ENCODE measurements at regions not wholly inside any gene's neighbourhood (a gene's known extent, or its start where the extent isn't known, plus 50 kb on each side); places are given as distances from the start of the nearest gene placed in this dataset.
A peak's percentile ranks its signal among the peaks of the same experiment; 100 is the strongest.

DNA sequence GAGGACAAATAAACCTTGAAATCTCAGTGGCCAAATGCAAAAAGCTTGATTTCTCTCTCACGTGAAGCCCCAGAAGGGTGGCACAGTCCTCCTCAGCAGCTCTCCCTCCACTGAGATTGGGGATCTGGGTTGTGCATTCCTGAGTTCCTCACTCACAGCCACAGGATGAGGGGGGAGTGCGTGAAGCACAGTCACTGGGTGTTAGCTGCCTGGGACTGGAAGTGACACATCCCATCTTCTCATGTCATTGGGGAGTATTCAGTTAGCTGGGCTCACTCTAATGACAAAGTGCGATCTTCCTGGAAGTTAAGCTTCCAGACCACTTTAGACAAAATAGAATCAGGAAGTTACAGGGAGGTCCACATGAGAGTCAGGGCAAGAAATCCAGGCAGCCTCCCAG, 192.2 kb upstream of the LRFN2 start:
- no peak for ATAC-seq
- Mint-ChIP-seq H3K9me3 (peaks cover 0 to 2% (median 0%) of the 10 kb centered on the region in 9 donors), H3K27ac (no peak overlapping the region), H3K4me3 (no peak overlapping the region), H3K36me3 (no peaks in the 10 kb centered on the region), H3K27me3 (peaks cover 2 to 20% (median 10%) of the 10 kb centered on the region in 5 donors), H3K4me1 (no peaks in the 10 kb centered on the region)
- POLR2A ChIA-PET, result no interaction called here
- DNase-seq, result no peak

GRCh38 chr6:40778918-40779317, 191.8 kb upstream of the LRFN2 start:
- Mint-ChIP-seq H3K27me3 (peaks cover 2 to 21% (median 10%) of the 10 kb centered on the region in 5 donors), H3K4me1 (no peaks in the 10 kb centered on the region), H3K27ac (no peak overlapping the region), H3K4me3 (no peak overlapping the region), H3K9me3 (peaks cover 0 to 2% (median 0%) of the 10 kb centered on the region in 9 donors), H3K36me3 (no peaks in the 10 kb centered on the region)
- ATAC-seq, result no peak
- no peak for DNase-seq
- POLR2A ChIA-PET, result no interaction called here

- H3K36me3 Mint-ChIP-seq, result no peaks in the 10 kb centered on the region
- POLR2A ChIA-PET, result no interaction called here
- H3K4me1 Mint-ChIP-seq, result no peaks in the 10 kb centered on the region
- H3K27ac Mint-ChIP-seq, result no peak overlapping the region
- no peak overlapping the region for H3K4me3 Mint-ChIP-seq
- ATAC-seq, result no peak
- peaks cover 2 to 19% (median 6%) of the 10 kb centered on the region in 5 donors for H3K27me3 Mint-ChIP-seq
- H3K9me3 Mint-ChIP-seq, result peaks cover 0 to 2% (median 0%) of the 10 kb centered on the region in 9 donors
- DNase-seq, result no peak
These were observed 191.0 kb upstream of the LRFN2 start for GRCh38 chr6:40778196-40778595.

GRCh38 chr6:40774932-40775331, 187.8 kb upstream of the LRFN2 start:
- Mint-ChIP-seq H3K4me1 (no peaks in the 10 kb centered on the region), H3K36me3 (no peaks in the 10 kb centered on the region), H3K9me3 (peaks cover 0 to 13% (median 5%) of the 10 kb centered on the region in 9 donors), H3K27ac (no peak overlapping the region), H3K4me3 (no peak overlapping the region), H3K27me3 (peaks cover 0 to 19% (median 6%) of the 10 kb centered on the region in 5 donors)
- DNase-seq, result no peak
- ATAC-seq, result no peak
- POLR2A ChIA-PET, result no interaction called here

- Mint-ChIP-seq H3K27ac (no peak overlapping the region), H3K9me3 (peaks cover 0 to 13% (median 5%) of the 10 kb centered on the region in 9 donors), H3K4me3 (no peak overlapping the region), H3K4me1 (no peaks in the 10 kb centered on the region), H3K36me3 (no peaks in the 10 kb centered on the region), H3K27me3 (peaks cover 5 to 18% (median 11%) of the 10 kb centered on the region in 5 donors)
- POLR2A ChIA-PET, result no interaction called here
- no peak for ATAC-seq
- no peak for DNase-seq
These were observed 183.6 kb upstream of the LRFN2 start for GRCh38 chr6:40770794-40771193.

DNA sequence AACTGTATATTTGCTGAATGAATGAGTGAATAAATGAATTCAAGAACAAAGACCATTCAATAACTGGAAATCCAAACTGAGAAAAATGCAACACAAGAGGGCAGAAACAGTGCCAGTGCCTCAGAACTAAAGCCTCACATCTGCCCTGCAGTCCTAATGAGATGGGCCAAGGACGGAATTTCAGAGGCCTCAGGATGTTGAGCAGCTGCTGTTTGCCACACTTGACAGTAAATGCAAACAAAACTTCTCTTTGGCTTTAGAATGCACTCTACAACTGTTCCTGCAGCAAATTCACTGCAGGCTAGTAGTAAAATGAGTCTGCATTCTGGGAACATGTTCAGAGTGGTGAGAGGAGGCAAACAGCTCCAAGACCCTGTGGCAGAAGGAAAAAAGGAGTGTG, 177.6 kb upstream of the LRFN2 start:
- Mint-ChIP-seq H3K9me3 (no peaks in the 10 kb centered on the region), H3K36me3 (no peaks in the 10 kb centered on the region), H3K27me3 (peaks cover 2 to 19% (median 5%) of the 10 kb centered on the region in 5 donors), H3K4me1 (peaks cover 0 to 1% (median 0%) of the 10 kb centered on the region in 4 donors), H3K27ac (no peak overlapping the region), H3K4me3 (no peak overlapping the region)
- POLR2A ChIA-PET, result no interaction called here
- no peak for ATAC-seq
- DNase-seq, result no peak

- H3K27ac Mint-ChIP-seq, result no peak overlapping the region
- H3K36me3 Mint-ChIP-seq, result no peaks in the 10 kb centered on the region
- H3K4me3 Mint-ChIP-seq, result no peak overlapping the region
- ATAC-seq (no peak), DNase-seq (no peak)
- peaks cover 0 to 1% (median 0%) of the 10 kb centered on the region in 4 donors for H3K4me1 Mint-ChIP-seq
- POLR2A ChIA-PET, result no interaction called here
- no peaks in the 10 kb centered on the region for H3K9me3 Mint-ChIP-seq
- H3K27me3 Mint-ChIP-seq, result peaks cover 5 to 35% (median 7%) of the 10 kb centered on the region in 5 donors
These were observed 175.8 kb upstream of the LRFN2 start for GRCh38 chr6:40762981-40763380.

- no peaks in the 10 kb centered on the region for H3K9me3 Mint-ChIP-seq
- DNase-seq, result no peak
- H3K4me3 Mint-ChIP-seq, result no peak overlapping the region
- H3K4me1 Mint-ChIP-seq, result peaks cover 0 to 4% (median 0%) of the 10 kb centered on the region in 4 donors
- no peaks in the 10 kb centered on the region for H3K36me3 Mint-ChIP-seq
- POLR2A ChIA-PET, result no interaction called here
- H3K27ac Mint-ChIP-seq, result no peak overlapping the region
- no peak for ATAC-seq
- peaks cover 15 to 46% (median 26%) of the 10 kb centered on the region in 5 donors for H3K27me3 Mint-ChIP-seq
These were observed 173.7 kb upstream of the LRFN2 start for GRCh38 chr6:40760887-40761286.

DNA sequence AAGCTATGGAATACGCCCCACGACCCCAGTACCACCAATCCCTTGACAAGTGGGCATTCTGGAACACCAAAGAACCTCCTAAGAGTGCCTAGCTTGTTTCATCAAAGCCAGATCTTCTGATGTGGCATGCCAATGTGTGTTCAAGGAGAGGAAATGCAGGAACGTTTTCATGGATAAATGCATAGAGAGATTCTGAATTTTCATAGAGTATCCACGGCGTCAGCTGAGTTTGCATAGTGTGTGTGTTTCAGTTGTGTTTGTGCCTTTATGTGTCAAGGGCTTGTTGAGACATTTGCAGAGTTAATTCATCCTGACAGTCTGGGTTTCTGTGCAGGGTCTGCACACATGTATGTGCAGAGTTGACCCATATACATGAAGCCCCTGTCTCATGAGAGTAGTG, 172.7 kb upstream of the LRFN2 start:
- no peaks in the 10 kb centered on the region for H3K9me3 Mint-ChIP-seq
- DNase-seq, result no peak
- peaks cover 20 to 56% (median 31%) of the 10 kb centered on the region in 5 donors for H3K27me3 Mint-ChIP-seq
- H3K36me3 Mint-ChIP-seq, result no peaks in the 10 kb centered on the region
- no peak for ATAC-seq
- no peak overlapping the region for H3K27ac Mint-ChIP-seq
- no peak overlapping the region for H3K4me3 Mint-ChIP-seq
- peaks cover 0 to 10% (median 0%) of the 10 kb centered on the region in 4 donors for H3K4me1 Mint-ChIP-seq
- POLR2A ChIA-PET, result no interaction called here

- POLR2A ChIA-PET, result no interaction called here
- no peak for DNase-seq
- Mint-ChIP-seq H3K9me3 (no peaks in the 10 kb centered on the region), H3K36me3 (no peaks in the 10 kb centered on the region), H3K27ac (no peak overlapping the region), H3K27me3 (peaks cover 20 to 62% (median 31%) of the 10 kb centered on the region in 5 donors), H3K4me3 (no peak overlapping the region), H3K4me1 (peaks cover 0 to 10% (median 0%) of the 10 kb centered on the region in 4 donors)
- no peak for ATAC-seq
These were observed 172.1 kb upstream of the LRFN2 start for GRCh38 chr6:40759264-40759663.

DNA sequence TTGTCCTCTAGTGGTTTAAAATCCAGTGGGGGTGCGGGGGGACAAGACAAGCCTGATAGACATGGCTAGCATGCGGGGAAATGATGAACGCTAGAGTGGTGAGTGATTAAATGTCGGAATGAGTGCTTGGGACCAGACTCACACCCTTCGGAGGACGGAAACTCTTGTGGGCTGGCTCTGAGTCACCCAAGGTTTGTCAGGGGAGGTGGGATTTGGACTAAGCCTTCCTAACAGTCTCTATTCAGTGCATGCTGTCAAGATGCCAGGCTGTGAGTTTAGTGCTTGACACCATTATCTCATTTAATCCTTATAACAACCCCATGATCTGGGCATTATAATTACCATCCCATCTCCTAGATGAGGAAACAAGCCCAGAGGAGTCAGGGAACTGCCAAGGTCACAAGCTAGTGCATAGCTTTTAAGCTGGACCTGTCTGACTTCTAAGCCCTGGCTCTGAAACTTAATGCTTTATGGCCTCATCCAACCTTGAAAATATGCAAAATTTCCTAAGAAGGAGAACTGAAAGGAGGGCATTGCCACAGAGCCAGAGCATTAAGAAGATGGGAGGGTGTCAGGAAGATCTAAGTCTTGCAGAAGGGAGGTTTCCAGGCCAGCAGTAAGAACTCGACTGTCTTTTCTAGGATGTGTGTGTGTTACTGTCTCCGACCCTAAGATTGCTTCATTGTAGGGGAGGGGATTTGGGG, 168.7 kb upstream of the LRFN2 start:
- peaks cover 27 to 76% (median 33%) of the 10 kb centered on the region in 5 donors for H3K27me3 Mint-ChIP-seq
- H3K4me3 Mint-ChIP-seq, result no peak overlapping the region
- DNase-seq (no peak), ATAC-seq (no peak)
- H3K36me3 Mint-ChIP-seq, result no peaks in the 10 kb centered on the region
- H3K4me1 Mint-ChIP-seq, result peaks cover 0 to 9% (median 0%) of the 10 kb centered on the region in 4 donors
- H3K9me3 Mint-ChIP-seq, result no peaks in the 10 kb centered on the region
- POLR2A ChIA-PET, result no interaction called here
- H3K27ac Mint-ChIP-seq, result no peak overlapping the region

DNA sequence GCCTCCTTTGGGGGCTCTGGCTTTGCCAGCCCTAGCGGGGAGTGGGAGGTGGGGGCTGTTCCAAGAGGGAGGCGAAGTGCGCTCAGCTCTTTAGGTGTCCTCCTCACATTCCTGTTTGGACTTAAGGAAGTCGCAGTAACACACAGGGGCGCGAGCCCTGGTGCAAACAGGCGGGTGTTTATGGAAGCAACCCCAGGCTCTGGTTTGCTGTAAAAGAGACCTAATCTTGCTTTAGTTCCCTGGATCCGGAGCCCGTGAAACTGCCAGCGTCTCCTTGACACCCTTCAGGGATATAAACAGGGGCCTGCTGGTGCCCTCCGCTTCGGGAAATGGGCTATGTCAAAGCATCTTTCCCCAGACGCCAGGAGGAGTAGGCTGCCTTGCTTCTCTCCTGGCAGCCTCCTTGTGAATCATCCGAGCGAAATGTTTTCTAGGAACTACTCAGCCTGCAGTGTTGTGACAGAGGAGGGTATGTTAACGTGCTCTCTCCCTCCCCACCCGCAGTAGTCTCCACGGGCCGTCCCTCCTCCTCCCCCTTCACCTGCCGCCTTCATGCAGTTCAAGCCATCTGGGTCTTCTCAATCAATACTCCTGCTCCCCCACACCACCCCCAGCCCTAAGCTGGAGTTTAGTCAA, 168.0 kb upstream of the LRFN2 start:
- DNase-seq (no peak), ATAC-seq (no peak)
- POLR2A ChIA-PET, result interaction anchor here (0.7 kb wide), 1 partner anchor 11 kb away, joined by 3 read pairs; no protein-coding TSS in a partner anchor
- Mint-ChIP-seq H3K36me3 (no peaks in the 10 kb centered on the region), H3K4me1 (peaks cover 0 to 9% (median 0%) of the 10 kb centered on the region in 4 donors), H3K4me3 (no peak overlapping the region), H3K27ac (no peak overlapping the region), H3K27me3 (peaks cover 27 to 75% (median 33%) of the 10 kb centered on the region in 5 donors), H3K9me3 (no peaks in the 10 kb centered on the region)

- Mint-ChIP-seq H3K27ac (peak overlapping the region in 1 of 10 donors; percentile 61), H3K4me1 (peaks cover 0 to 9% (median 0%) of the 10 kb centered on the region in 4 donors), H3K27me3 (peaks cover 30 to 81% (median 37%) of the 10 kb centered on the region in 5 donors), H3K36me3 (no peaks in the 10 kb centered on the region), H3K9me3 (no peaks in the 10 kb centered on the region), H3K4me3 (no peak overlapping the region)
- POLR2A ChIA-PET, result interaction anchor here (0.7 kb wide), 1 partner anchor 10 kb away, joined by 3 read pairs; no protein-coding TSS in a partner anchor
- DNase-seq (no peak), ATAC-seq (no peak)
These were observed 167.4 kb upstream of the LRFN2 start for GRCh38 chr6:40754461-40755045.

Measured in naive thymus-derived CD8-positive, alpha-beta T cell (primary cell).